ENCODE measurements at regions not wholly inside any gene's neighbourhood (a gene's known extent, or its start where the extent isn't known, plus 50 kb on each side); places are given as distances from the start of the nearest gene placed in this dataset.

DNA sequence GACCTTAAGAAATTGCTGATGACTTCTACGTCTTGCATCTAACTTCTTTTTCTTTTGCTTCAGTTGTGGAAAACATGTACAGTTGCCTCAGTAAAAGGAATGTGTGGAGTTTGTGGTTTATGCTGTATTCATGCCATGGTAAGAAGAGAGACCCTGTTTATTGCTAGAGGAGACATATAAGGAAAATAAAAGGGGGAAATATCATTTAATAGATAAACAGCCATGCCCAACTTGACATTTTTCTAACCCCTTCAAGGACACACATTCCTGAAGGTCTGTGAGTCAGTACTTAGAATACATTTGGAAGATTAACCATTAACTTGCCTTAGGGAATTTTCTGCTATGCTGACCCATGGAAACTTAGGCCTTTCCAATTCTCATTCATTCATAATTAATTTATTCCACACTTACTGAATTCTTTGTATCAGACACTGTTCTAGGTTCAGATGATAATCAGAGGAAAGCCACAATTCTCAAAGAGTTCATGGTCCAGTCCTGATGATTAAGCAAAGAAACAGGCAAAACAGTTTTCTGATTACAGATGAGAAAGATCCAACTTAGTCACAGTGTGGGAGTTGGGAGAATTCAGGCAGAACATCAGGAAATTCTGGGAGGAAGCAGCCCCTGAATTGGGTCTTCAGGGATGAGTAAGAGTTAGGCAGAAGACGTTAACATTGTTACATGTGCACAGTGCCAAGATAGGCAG is 329.8 kb upstream of the RASGRP1 start:
- peak; percentile 98 for DNase-seq

DNA sequence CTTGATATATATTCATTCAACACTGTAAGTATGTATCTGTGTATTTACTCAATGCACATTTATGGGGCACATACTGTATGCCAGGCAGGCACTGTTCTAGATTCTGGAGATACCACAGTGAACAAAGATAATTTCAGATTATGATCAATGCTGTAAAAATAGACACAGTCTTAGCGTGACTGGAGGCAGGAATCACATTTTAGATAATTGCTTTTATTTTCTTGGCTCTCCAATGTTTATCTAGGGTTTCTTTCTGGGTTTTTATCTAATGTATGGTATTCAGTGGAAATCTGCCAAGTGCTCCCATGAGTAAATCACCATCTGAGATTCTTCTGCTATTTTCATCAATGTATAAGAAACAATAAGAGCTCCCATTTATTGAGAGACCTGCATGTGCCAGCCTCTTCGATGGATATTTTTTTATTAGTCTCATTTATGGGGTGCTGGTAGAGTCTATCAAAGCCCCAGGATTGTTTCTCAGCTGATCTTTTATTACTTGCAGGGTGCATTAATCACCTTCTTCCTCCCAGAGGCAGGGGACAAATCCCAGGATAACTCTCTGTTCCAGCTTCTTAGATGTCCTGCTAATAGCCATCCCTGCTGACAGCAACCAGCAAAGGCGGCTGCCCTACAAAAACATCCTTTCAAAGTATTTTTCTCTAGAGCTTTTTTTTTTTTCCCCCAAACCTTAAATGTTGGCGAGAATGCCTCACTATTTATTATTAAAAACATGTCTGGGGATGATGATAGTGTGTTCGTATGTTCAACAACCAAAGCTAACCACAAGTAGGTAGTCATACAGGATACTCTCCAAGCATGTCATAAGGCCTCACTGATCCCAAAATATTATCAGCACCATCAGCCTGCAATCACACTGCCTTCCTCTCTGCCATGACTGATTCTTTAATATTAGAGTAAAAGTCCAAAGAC is 331.0 kb upstream of the RASGRP1 start:
- peak; percentile 97 for DNase-seq

DNA sequence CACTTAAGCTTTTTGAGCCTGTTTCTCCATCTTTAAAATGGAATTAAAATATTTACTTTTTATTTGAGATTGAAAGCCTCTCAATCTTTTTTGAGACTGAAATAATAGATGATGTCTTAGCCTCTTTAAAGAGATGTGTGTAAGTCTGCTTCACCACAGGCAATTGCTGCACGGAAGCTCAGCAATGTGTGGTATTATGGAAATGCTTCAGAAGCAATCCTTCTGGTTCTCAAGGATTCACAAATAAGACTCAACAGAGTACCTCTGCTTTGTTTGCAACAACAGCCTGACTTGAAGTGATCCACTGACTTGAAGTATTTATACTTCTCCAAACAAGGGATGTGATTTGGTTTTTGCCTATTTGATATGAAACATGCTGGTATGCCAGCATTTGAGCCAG is 332.0 kb upstream of the RASGRP1 start:
- peak; percentile 42 for DNase-seq

DNA sequence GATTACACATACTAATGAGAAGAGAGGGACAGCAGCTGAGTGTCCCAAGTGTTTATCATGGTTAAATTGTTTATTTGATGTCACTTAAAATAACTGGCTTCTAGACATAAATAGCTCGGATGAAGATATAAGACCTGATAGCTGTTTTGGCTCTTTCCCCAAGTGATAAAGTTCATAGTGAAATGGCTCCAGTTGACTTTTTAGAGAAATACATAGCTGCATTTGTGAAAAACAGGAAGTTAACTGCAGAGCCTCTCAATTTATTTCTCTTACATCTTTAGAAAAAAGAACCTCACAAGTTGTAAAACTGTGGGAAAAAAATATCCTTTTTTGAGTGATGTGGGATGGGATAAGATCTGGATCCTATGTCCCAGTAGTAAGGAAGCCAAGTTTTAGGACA is 332.9 kb upstream of the RASGRP1 start:
- no peak for DNase-seq

DNA sequence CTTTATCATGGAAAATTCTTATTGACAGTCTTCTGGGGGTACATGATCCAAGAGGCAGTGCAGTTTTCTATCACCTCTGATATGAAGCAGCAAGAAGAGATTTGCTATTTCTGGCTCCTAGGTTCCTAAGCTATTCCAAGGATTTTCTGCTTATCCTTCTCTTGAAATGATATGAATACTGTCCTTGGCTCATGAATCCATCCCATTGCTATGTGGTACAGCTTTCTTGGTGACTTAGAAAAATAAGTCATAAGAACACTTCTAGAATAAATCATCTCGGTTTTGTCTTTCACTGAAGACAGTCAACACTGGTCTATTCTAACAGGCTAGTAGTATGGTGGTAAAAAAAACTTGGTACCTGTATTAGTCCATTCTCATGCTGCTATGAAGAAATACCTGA is 333.6 kb upstream of the RASGRP1 start:
- no peak for DNase-seq

DNA sequence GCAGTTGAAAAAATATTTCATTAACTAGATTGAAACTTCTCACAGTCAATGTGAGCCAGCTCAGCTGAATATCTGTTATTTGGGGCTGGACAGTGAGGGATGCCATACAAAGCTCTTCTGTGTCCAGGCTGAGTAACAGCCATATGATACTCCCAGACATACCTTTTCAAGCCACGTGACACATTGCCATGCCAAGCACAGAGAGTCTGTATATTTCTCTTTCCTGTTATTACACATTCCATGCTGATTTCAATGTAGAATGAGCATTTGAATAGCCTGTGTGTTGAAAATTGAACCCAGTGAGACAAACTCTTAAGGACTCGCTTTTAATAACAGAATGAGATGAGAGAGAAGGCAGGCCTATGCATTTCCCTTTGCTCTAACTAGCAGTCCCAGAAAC is 334.7 kb upstream of the RASGRP1 start:
- peak; percentile 48 for DNase-seq

DNA sequence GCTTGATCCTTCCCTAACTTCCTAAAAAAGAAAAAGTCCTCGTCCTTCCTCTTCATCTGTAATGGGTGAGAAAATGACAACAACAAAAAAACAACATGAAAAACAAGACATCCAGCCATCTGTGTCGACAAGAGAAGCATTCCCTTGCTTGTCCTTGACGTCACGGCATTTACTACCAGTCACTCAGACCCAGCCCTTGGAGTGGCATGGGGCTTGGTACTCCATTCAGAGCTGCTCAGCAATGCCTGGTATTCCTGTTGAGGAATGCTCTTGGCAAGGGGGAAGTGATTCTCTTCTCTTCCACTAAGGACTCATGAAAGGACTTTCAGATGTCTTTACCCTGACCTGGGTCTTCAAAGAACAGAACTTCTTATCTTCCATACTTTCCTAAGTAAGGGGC is 339.7 kb upstream of the RASGRP1 start:
- DNase-seq = no peak

DNA sequence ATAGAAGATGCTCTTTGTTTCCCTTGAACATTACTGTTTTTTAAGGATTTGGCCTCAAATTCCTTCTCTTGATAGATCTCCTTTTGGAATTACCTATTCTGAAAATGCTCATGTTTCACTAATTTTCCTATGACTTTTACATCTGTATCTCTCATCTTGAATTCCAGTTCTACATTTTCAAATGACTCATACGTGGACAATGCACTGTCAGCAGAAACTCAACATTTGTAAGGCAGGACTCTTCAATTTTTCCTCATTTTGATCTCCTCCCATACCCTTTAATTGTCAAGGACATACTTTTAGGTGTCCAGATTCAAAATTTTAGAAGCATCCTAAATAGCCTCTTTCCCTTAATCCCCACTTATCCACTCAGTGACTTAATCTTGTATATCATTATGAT is 341.0 kb upstream of the RASGRP1 start:
- DNase-seq = peak; percentile 46

DNA sequence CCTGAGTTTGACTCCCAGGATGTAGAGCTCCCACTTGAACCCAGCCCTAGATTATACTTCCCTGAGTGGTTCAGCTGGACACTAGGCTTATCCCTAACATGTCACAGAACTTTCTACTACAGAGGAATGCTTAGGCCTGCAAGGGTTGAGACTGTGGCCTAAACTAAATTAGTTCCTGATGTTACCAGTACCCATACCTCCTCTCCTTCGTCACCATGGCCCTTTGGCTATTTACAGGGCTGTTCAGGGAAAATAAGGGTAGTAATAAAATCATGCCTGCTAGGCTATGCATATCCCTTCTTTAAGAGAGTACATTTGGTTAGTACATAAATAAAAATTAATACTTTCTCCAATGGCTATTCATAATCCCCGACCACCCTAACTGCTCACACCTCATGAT is 356.4 kb upstream of the RASGRP1 start:
- DNase-seq = no peak

DNA sequence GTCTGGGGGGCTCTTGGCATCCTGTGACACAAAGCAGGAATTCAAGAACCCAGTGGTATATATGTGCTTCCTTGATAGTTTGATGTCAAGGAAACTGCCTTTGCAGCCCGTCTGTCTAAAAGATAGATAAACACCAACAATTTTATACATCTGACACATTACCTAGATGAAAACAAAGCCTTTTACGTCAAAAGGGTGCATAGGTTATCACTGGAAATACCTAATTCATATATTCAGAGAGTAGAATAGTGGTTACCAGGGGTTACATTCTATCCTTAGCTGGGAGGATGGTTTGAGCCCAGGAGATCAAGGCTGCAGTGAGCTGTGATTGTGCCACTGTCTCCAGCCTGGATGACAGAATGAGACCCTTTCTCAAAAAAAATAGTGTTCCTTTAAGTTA is 356.9 kb upstream of the RASGRP1 start:
- DNase-seq = no peak

DNA sequence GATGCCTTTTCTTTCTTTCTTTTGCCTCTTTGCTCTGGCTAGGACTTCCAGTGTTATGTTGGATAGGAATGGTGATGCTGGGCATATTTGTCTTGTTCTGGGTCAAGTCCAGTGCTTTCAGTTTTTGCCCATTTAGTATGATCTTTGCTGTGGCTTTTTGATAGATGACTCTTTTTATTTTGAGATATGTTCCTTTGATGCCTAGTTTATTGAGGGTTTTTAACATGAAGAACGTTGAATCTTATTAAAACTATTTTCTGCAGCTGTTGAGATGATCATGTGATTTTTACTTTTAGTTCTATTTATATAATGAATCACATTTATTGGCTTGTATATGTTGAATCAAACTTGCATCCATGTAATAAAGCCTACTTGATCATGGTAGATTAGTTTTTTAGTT is 363.8 kb upstream of the RASGRP1 start:
- DNase-seq = no peak

DNA sequence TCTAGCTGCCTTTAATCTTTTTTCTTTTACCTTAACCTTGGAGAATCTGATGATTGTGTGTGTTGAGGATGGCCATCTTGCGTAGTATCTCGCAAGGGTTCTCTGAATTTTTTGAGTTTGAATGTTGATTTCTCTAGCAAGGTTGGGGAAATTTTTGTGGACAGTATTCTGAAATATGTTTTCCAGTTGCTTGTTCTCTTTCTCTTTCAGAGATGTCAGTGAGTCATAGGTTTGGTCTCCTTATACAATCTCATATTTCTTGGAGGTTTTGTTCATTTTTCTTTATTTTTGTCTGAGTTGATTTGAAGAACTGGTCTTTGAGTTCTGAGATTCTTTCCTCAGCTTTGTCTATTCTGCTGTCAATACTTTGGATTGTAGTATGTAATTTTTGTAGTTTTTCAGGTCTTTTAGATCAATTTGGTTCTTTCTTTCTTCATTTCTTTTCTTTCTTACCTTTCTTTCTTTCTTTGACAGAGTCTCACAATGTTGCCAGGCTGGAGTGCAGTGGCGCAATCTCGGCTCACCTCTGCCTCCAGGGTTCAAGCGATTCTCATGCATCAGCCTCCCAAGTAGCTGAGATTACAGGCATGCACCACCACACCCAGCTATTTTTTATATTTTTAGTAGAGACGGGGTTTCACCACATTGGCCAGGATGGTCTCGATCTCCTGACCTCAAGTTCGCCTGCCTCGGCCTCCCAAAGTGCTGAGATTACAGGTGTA is 366.4 kb upstream of the RASGRP1 start:
- peak; percentile 64 for DNase-seq

DNA sequence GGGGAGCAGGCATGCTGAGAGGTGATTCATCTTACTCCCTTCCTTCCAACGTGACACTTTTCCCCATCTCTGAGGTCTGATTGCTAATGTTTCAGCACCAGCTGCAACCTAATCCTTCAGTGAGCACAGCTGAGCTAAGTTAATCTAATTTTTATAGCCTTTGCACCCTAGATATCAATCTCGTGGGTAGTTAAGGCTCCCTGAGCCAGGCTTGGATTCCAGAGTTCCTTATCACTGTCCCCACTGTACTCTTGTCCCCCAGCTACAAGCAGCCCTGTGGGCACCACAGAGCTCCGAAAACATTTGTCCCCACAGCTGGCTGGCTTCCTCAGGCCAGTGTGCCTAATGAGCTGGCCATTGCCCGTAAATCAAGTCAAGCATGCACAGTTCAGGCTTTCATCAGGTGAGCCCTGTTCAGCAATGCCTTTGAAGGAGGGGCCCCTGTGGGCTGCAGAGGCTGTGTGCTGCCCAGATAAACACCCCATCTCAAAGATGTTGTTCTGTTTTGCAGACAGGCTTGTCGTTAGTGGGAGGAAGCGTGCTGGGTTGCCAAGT is 376.9 kb upstream of the RASGRP1 start:
- peak; percentile 74 for DNase-seq

DNA sequence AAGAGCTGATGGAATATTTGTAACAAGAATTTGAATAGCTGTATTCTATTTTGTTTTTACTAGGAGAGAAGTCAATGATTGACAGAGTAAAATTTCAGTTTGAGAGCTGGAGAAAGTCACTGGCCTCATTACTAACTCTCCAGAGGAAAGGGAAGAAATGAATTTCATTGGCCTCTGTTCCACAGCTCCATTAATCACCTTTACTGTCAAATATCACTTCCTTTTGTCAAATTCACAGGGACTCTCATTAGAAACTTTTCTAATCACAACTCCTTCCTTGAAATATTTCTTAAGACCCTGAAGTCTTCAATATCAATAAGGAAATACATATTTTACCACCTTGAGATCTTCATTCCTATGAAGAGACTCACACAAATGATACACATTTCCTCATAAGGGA is 379.9 kb upstream of the RASGRP1 start:
- DNase-seq = no peak

DNA sequence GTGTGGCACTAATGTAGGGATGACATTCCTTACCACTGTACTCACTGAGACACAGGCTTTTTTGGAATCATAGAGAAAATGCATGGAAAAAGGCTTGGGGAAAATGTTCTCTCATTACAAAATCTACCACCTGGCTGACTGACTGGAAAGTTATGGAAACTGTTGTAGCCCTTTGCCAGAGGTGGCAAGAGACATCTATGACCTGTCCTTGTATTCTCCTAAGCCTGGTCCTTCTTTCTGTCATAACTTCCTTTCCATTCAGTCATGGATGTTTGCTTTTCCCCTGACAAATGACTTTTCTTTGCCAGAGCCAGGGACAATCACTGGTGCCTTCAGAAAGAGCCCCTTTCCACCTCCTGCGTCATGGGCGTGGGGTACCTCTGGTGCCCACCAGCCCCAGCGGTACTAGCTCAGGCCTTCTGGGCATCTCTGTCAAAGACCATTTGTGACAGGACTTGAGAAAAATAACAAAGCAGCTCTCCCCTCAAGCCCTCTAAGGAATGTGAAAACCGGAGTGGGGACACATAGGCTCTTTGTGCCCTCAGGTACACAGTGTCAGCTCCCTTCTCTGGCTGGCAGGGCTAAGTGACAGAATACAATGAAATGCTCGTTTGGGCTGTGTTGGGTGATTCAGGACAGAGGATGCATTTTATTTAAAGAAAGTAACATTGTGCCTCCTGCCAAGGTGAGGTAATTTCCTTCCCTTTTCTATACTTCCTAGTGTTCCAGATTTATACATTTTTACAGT is 381.1 kb upstream of the RASGRP1 start:
- no peak for DNase-seq

DNA sequence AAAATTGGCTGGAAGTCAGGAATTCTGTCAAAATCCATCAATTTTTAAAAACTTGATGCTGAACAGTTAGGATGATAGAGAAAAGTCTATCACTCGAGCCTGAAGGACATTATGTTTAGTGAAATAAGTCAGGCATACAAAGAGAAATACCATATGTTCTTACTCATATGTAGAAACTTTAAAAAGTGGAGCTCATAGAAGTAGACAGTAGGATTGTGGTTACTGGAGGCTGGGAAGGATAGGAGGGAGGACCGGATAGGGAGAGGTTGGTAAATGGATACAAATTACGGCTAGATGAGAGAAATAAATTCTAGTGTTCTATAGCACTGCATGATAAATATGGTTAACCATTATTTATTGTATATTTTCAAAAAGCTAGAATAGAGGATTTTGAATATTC is 389.5 kb upstream of the RASGRP1 start:
- DNase-seq = no peak

DNA sequence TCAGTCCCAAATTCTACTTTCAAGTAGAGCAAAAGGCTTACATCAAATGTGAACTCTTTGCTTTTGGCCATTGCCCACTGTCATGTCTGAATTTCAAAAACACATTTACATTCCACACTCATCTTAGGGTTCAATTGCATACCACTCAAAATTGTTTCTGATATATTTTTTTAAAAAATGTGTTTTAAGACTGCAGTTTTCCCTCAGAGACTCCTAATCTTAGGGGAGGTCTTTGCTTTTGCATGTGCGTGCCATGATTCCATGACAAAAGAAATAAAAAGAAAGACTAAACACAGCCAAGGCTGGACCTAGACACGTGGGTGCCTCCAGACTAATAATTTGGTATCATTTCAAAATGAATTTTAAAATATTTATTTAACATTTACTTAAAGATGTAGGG is 396.8 kb upstream of the RASGRP1 start:
- DNase-seq = no peak

DNA sequence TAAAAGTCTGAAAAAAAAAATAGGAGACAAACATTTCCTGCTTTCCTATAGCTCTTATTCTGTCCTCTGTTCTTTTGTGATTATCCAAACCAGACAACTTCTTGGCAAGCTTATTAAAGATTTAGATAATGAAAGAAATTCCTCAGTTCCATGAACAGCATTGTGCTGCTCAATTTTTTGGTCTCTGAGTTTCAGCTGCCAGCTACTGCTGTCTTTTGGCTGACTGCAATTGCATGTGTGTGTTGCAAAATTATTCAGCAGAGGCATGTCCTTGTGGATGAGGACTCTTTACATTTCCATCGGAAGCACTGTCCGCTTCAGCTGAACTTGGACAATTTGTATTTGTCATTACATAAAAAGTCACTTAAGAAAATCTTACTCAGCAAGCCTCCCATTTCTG is 397.3 kb upstream of the RASGRP1 start:
- DNase-seq = peak; percentile 36

DNA sequence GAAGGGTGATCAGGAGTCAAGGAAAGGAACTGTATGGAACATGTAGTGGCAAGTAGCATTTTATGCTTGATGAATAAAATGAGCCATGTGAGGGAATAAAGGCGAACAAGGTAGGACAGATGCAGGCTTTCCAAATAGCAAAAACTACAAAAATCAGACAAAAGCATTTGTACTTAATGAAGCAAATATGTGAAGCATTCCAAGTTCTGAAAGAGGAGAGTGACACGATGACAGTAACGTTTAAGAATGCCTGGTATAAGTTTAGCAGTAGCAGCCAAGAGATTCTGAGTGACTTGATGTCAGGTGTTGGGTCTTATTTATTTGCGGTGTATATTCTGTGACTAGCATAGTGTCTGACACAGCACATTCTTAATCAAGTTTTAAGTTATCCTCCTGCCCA is 408.2 kb upstream of the RASGRP1 start:
- peak; percentile 41 for DNase-seq

DNA sequence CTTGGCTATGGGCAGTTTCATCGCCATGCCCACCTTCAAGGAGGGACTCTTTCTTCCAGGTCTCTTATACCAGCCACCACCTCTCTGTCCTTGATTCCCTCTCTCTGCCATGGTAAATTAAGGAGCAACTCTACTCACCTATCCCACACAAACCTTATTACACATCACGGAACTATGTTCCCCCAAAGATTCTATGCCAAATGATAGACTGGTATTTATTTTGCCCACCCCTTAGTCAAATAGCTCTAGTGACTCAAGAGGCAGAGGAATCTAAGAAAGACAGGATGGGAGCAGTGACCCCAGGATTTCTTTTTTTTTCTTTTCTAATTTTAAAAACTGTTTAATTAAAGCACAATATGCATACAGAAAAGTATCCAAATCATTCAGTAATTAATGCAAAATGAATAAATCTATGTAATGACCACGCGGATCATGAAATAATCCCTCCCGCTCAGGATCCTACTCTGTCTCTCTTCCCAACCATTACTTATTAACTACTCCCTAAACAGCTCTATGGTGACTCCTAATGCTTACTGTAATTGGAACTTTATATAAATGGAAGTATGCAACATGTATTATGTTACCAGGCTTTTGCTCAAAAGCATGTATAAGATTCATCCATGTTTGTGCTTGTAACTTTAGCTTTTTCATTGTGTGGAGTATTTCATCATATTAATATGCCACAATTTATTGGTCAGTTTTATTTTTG is 410.8 kb upstream of the RASGRP1 start:
- DNase-seq = no peak

DNA sequence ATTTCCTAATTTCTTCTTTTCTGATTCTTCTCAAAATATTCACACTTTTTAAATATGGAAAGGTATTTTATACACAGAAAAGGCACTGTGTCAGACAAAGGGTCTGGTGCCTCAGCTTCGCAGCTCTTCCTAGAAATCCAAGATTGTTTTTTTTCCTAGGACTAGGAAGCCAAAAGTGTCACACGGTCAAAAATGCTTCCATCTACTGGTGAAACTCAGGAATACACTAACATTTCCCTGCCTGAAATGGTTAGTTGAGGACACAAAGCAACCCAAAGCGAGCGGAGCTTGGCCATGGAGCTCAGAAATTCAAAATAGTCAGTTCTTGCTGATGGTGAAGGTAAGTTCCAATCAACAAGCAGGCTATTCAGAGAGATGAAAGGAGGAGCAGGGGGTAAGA is 426.5 kb upstream of the RASGRP1 start:
- peak; percentile 73 for DNase-seq

DNA sequence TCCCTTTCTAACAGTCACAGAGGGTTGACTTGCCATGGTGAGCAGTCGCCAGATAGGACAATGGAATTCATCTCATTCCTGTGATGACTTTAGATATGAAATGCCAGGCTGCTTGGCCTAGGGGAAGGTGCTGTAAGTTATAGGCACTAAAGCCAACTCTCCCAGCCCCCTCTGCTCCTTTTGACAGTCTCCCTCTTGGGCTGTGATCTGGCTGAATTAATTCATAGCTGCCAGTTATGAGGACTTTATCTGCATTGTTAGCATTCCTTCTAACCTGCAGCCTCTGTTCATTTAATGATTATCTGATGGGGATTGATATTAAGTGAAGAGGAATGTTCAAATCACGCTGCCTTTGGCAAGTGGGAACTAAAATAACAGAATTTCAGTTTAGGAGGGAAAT is 427.1 kb upstream of the RASGRP1 start:
- DNase-seq = peak; percentile 56
